Sigmoid colon (tissue), 3 donors: ENCODE measurements at regions not wholly inside any gene's neighbourhood (a gene's known extent, or its start where the extent isn't known, plus 50 kb on each side); places are given as distances from the start of the nearest gene placed in this dataset.

Experiments used
- POLR2A ChIP-seq, 2 donors: fragments of 450-650 bp; IDR thresholded peaks; one replicate each; pipeline ENCODE4 v1.6.1; 2016; ENCODE audit warnings: antibody characterized with exemption in 2 of 2, mild to moderate bottlenecking in 2 of 2, moderate library complexity in 2 of 2
- TF ChIP-seq, protein P1 (sequence below), 4 experiments: fragments of 450-650 bp in 3 of 4; fragments of 200-600 bp in 1 of 4; IDR thresholded peaks; one replicate each; pipeline ENCODE4 v1.5.1; 2016 to 2019; ENCODE audit warnings: antibody characterized with exemption in 4 of 4, mild to moderate bottlenecking in 3 of 4, moderate library complexity in 2 of 4

DNA sequence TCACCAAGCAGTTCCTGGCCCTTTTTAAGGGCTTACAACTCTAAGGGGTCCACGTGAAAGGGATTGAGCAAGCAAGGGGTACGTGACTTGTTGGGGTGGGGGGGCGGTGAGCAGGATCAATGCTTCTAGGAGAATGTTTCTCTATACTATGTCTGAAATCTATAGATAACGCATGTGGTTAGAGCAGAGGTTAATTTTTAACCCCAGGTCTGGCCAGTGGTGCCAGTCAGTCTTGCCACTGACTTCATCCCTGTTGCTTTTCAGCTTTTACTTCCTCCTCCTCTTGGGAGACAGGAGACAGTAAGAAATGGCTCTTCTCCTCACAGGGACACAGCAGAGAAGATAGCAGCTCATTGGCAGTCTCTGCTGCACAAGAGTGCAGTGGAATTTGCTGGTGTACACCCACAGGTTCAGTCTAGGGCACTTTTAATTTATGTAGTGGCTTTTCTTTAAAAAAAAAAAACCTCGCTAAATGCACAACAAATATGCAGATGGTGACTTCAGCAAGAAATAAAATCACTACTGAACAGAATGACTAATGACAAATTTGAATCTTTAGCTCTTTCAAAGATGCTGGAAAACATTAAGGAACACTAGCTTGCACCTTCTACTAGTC lies 190.5 kb downstream of the CCNG2 start:
- TF ChIP-seq, protein P1, sequence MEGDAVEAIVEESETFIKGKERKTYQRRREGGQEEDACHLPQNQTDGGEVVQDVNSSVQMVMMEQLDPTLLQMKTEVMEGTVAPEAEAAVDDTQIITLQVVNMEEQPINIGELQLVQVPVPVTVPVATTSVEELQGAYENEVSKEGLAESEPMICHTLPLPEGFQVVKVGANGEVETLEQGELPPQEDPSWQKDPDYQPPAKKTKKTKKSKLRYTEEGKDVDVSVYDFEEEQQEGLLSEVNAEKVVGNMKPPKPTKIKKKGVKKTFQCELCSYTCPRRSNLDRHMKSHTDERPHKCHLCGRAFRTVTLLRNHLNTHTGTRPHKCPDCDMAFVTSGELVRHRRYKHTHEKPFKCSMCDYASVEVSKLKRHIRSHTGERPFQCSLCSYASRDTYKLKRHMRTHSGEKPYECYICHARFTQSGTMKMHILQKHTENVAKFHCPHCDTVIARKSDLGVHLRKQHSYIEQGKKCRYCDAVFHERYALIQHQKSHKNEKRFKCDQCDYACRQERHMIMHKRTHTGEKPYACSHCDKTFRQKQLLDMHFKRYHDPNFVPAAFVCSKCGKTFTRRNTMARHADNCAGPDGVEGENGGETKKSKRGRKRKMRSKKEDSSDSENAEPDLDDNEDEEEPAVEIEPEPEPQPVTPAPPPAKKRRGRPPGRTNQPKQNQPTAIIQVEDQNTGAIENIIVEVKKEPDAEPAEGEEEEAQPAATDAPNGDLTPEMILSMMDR (IDR thresholded peaks at IDR 0.05): no peak
- TF ChIP-seq POLR2A (IDR thresholded peaks at IDR 0.05): no peak
